Transverse colon (tissue), 4 donors: ENCODE measurements at regions not wholly inside any gene's neighbourhood (a gene's known extent, or its start where the extent isn't known, plus 50 kb on each side); places are given as distances from the start of the nearest gene placed in this dataset.
"Not testable (repeated sequence)": the region's sequence is repeated elsewhere in the genome, so short reads cannot be mapped to it uniquely, and the experiment has no call there.

Experiments used
- CTCF ChIP-seq, 5 experiments: fragments of 200-600 bp in 3 of 5; fragments of 450-650 bp in 2 of 5; sonication (generic) in 3 of 5; IDR thresholded peaks; 1 replicate in 2 of 5; 2 replicates in 3 of 5; pipeline ENCODE4 v1.5.1; 2016 to 2017; ENCODE audit warnings: antibody characterized with exemption in 5 of 5, inconsistent platforms in 3 of 5, mild to moderate bottlenecking in 2 of 5, moderate library complexity in 1 of 5
- EP300 ChIP-seq: sonication (generic); formaldehyde crosslinking; IDR thresholded peaks from one replicate; pipeline ENCODE4 v1.6.1; 2017; ENCODE audit warnings: antibody characterized with exemption, low read depth
- POLR2A ChIP-seq: fragments of 450-650 bp; IDR thresholded peaks from one replicate; pipeline ENCODE4 v1.6.1; 2016; ENCODE audit warnings: antibody characterized with exemption, mild to moderate bottlenecking, moderate library complexity
- POLR2AphosphoS5 ChIP-seq, 3 donors: sonication (generic); formaldehyde crosslinking; IDR thresholded peaks; one replicate each; pipeline ENCODE4 v1.6.1; 2016; ENCODE audit warnings: antibody characterized with exemption in 3 of 3

GRCh38 chr11:129650044-129650443 lies 165.6 kb upstream of the TMEM45B start:
- TF ChIP-seq CTCF (IDR thresholded peaks at IDR 0.05); POLR2AphosphoS5 (IDR thresholded peaks at IDR 0.05); POLR2A; EP300: not testable (repeated sequence)
